ENCODE measurements at regions not wholly inside any gene's neighbourhood (a gene's known extent, or its start where the extent isn't known, plus 50 kb on each side); places are given as distances from the start of the nearest gene placed in this dataset.
"Not testable (repeated sequence)": the region's sequence is repeated elsewhere in the genome, so short reads cannot be mapped to it uniquely, and the experiment has no call there.

DNA sequence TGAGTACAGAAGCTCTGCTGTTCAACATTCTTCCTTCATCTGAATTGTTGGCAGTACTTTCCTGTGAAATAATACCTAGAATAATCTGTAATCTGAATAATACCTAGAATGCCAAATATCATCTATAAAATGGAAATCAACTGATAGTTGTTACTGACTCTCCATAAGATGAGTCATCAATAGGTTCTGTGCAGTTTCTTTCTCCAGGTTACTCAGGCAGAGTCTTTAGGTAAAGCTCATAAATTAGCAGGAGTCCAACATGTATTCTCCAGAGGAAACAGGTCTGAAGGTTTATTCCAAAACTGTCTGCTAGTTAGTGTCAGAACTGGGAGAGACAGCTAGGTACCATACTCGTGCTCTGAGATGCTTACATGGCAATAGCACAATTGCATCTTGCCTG is 282.0 kb upstream of the MAP2 start:
- DNase-seq (ENCODE audit: low spot score): no peak
- no peak for TF ChIP-seq CTCF (IDR thresholded peaks at IDR 0.05)
- no peak overlapping the region for H3K4me3 ChIP-seq
- no peak overlapping the region for H3K27ac ChIP-seq

GRCh38 chr2:209145220-209145691 is 278.6 kb upstream of the MAP2 start:
- not testable (repeated sequence) for H3K27ac ChIP-seq; H3K4me3 ChIP-seq; DNase-seq (ENCODE audit: low spot score)

GRCh38 chr2:209145941-209146681 is 277.7 kb upstream of the MAP2 start:
- DNase-seq (ENCODE audit: low spot score): no peak
- H3K4me3 ChIP-seq: no peak overlapping the region
- H3K27ac ChIP-seq: peak overlapping the region in 1 of 2 donors; percentile 66
- TF ChIP-seq CTCF (IDR thresholded peaks at IDR 0.05): no peak

DNA sequence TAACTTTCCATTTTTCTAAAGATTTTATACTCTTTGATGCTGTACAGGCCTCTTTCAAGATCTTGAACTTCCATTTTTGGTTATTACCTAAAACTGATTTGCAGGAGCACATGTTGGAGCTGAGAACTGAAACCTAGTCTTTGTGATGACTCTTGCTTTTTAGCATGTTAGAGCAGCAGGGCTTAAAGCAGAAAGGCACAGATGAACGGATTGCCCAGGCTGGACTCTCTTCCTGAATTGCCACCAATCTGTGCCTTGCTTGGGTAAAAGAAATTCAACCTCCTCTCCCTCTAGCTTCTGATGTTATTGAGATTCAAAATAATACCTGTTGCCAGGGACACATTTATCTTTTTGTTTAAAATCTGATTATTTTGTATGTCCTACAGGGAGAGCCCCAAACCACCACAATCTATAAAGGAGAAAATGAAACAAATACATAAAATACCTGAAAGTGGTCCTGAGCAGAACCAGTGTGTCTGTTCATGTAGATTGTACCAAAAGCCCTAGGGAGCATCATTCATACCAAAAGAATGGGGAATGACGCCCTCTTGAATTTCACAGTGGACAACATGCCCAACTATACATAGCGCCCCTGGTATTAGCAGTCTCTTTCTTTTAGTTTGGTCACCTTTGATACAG is 277.0 kb upstream of the MAP2 start:
- Histone ChIP-seq H3K27ac (peak overlapping the region in 1 of 2 donors; percentile 66), H3K4me3 (no peak overlapping the region)
- TF ChIP-seq CTCF (IDR thresholded peaks at IDR 0.05): no peak
- no peak for DNase-seq (ENCODE audit: low spot score)

- H3K27ac ChIP-seq: no peak overlapping the region
- TF ChIP-seq CTCF (IDR thresholded peaks at IDR 0.05): no peak
- H3K4me3 ChIP-seq: no peak overlapping the region
- no peak for DNase-seq (ENCODE audit: low spot score)
Measured at GRCh38 chr2:209147981-209148380, 275.9 kb upstream of the MAP2 start.

DNA sequence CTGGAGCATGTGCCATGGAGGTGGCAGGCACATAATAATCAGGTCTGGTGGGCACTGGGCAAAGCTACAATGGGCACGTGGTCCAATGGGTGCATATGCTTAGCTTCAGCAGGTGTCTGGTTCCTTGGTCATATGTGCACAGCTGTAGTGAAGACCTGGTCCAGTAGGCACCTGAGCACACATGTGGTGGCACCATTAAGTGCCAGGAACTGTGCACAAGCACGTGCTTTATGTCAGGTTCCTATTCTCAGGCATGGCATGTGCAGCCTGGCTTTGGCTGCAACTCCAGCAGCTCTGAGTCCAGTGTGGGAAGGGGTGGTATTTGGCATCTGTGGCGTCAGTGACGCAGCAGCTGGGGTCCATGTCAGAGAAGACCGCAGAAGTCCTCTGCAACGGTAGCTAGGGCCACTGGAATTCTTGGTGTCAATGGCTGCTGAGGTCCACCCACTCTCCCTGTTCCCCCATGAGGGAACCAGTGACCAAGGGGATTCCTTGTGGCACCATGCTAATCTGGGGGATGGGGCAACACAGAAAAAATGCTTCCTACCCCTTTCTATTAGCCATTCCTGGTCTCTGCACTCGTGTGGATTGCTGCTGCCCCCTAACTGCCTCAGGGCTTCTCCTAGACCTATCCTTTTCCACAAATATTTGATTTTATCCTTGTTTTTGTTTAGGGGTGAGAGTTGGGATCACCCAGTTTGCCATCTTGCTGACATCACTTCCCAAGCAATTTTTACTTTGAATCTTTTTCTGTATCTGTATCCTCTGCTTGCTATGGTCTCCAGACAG is 262.9 kb upstream of the MAP2 start:
- DNase-seq (ENCODE audit: low spot score): no peak
- TF ChIP-seq CTCF (IDR thresholded peaks at IDR 0.05): no peak
- Histone ChIP-seq H3K4me3 (no peak overlapping the region), H3K27ac (no peak overlapping the region)

DNA sequence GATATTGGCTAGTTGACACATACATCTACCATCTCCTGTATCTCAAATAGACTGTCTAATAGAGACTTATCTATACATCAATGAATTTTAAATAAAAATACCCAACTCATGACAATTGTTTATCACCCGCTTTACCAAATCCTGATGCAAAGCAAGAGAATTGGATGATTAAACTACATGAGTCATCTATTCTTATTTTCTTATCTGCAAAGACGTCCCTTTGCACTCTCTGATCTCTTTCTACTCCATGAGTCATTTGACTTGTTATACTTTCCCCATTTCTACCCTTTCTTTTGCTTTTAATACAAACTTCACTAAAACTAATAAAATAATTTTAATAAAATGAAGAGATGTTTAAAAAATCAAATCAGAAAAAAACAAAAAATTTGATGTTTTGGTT is 261.7 kb upstream of the MAP2 start:
- no peak for DNase-seq (ENCODE audit: low spot score)
- H3K27ac ChIP-seq: no peak overlapping the region
- no peak for TF ChIP-seq CTCF (IDR thresholded peaks at IDR 0.05)
- H3K4me3 ChIP-seq: no peak overlapping the region
